Activated gamma-delta T cell treated with anti-CD3 and anti-CD28 coated beads, Interleukin-2, amount 50 U/mL, for 16 hours (primary cell): ENCODE measurements at regions not wholly inside any gene's neighbourhood (a gene's known extent, or its start where the extent isn't known, plus 50 kb on each side); places are given as distances from the start of the nearest gene placed in this dataset.

Experiments
- DNase-seq: peaks from one replicate; pipeline ENCODE4 v3.0.0-alpha.2; 2020; ENCODE audit warnings: low read depth

GRCh38 chrX:45743906-45744625, 543.4 kb upstream of the DIPK2B start:
- DNase-seq: no peak

DNA sequence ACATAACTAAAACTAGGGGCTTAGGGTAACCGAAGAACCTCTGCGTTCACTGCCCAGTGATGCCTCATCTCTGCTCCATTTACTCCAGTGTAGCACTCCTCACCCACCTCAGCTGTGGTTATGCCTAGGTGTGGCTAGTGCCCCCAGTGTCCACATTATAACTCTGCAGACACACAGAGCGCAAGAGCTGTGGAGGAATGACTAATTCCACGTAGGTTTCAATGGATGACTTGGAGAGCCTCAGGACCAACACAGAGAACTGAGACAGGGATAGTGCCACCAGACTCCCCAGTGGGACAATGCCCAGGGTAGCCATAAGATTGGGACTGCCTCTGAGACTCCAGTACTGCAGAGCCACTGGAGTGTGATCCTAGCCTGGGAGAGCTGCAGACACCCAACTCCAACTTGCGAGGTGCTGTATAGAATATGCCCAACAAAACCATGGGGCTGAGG, 542.4 kb upstream of the DIPK2B start:
- DNase-seq: no peak

DNA sequence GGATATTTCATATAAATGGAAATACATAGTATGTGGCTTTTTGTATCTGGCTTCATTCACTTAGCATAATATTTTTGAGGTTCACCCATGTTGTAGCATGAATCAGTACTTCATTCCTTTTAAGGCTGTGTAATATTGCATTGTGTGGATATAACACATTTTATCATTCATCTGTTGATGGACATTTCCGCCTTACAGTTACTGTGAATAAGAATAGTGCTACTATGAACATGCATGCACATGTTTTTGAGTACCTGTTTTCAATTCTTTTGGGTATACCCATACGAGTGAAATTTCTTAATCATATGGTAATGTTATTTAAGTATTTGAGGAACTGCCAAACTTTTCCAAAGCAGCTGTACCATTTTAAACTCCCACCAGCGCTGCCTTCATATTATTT, 539.6 kb upstream of the DIPK2B start:
- DNase-seq: no peak

GRCh38 chrX:45735571-45735970, 534.9 kb upstream of the DIPK2B start:
- no peak for DNase-seq

GRCh38 chrX:45731448-45731847, 530.8 kb upstream of the DIPK2B start:
- DNase-seq: no peak

- DNase-seq: no peak
Observed at GRCh38 chrX:45727761-45728160, 527.1 kb upstream of the DIPK2B start.

DNA sequence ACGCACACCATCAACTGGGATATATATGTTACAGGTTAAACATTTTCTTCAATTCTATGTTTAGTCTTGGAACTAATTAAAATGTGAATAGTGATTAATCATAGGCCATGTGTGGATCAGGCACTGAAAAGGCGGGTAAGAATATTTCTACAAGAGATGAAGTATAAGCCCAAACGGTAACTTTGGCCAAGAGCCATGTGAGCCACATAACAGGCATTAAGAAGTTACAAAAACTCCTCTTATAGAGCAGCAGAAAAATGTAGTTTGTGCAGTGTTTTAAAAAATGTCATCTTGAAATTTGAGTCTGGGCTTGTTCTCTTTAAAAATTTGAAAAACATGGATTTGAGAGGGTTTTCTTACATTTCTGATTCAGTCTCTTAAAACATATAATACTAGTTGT, 521.8 kb upstream of the DIPK2B start:
- no peak for DNase-seq

DNA sequence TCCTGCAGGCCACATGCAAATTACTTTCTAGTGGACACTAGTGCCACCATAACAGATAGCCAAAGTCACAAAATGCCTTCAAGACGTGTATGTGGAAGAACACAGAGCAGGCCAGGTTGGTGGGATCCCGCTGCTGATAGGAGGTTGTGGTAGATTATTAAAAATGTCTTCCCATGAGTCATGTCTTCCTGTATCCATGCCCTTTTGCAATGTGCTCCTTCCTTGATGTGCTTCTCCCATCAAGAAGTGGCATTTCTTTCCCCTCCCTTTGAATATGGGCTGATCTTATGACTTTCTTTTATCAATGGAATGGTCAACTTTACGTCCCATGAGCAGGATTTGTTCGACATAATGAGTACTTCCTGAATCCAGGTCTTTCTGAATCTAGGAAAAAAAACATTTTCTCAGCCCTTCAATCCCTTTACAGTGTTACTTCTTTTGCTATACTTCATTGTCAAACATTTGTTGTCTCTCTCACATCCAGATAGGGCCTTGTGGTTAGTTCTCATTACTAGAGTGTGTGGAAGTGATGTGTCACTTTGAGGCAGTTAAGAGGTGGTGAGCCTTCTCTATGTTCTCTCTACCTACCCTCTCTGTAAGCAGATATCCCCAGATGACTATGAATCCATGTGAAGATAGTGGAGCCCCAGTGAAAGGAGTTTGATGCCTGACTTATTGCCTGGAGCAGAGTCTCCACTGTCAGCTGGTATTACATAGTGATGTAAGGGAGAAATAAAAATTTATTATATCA, 519.2 kb upstream of the DIPK2B start:
- DNase-seq: no peak

DNA sequence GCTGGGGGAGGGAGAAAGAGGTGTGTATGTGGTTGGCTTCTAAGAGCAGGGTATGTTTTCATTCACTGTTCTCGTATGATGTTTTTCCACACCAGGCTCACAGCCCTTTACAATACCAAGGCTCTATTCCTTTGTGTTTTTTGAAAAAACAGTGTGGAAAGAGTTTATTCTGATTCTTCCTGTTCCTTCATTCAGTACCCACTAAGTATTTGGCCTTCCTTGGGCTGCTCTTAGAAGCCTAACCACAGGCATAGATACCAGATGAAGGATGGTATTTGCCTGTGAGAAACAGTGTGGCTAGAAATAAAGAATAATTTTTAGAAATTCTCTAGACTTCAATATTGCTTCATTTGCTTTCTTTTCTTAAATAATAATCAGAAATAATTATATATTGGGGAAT, 518.0 kb upstream of the DIPK2B start:
- no peak for DNase-seq

DNA sequence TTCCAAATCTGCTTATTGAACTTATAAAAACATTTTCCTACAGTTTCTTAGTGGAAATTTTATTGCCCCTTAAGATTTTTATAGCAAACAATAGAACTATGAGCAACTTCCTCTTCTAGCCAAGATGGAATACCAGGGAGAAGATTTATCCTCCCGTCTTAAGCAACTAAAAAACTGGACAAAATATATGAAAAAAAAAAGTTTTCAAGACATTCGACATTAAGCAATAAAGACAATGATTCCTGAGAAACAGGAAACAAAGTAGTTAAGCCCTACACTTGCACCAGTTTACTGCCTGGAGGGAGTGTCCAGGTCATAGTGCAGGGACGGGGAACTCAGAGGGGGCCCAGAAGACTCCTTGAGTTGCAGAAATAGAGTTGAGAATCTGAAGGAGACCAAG, 516.1 kb upstream of the DIPK2B start:
- no peak for DNase-seq

- DNase-seq: no peak
Observed at GRCh38 chrX:45715748-45716147, 515.1 kb upstream of the DIPK2B start.

- no peak for DNase-seq
Observed at GRCh38 chrX:45714866-45715265, 514.2 kb upstream of the DIPK2B start.

- no peak for DNase-seq
Observed at GRCh38 chrX:45712067-45712466, 511.4 kb upstream of the DIPK2B start.

DNA sequence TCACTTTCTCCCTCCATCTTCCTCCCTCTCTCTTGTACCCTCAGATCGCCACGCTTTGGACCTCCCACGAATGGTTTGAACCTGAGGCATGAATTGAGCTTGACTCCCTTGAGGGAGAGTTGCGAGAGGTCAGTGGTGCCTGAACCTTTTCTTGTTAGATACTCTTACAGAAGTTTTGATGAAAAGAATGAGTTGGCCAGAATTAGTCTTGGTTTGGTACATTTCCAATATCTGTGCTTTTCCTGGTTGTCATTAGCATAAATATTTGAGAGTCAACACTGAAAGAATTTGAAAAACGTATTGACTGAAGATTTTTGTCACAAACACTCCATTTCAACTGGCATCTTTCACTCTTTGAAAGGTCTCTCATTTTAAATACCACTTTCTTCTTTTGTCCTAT, 510.6 kb upstream of the DIPK2B start:
- no peak for DNase-seq

- peak; percentile 2 for DNase-seq
Observed at GRCh38 chrX:45710081-45710801, 509.6 kb upstream of the DIPK2B start.

DNA sequence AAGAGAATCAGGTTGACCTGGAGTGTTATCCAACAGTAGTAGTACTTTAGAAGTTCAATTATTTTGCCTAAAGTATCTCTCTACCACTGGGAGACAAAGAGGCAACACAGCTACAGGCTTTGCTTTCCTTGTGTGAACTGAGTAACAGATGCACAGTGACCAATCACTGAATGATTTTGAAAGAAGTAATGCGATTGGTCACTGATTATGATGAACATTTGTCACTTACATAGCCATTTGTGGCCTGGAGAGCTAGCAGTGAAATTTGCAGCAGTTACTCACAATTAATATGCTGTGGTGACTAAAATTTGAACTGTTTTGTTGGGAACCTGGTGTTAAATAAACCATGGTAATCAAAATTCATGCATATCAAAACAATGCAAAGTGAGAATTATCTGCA, 508.7 kb upstream of the DIPK2B start:
- no peak for DNase-seq

GRCh38 chrX:45699158-45699557, 498.5 kb upstream of the DIPK2B start:
- no peak for DNase-seq

GRCh38 chrX:45697591-45697990, 496.9 kb upstream of the DIPK2B start:
- no peak for DNase-seq

DNA sequence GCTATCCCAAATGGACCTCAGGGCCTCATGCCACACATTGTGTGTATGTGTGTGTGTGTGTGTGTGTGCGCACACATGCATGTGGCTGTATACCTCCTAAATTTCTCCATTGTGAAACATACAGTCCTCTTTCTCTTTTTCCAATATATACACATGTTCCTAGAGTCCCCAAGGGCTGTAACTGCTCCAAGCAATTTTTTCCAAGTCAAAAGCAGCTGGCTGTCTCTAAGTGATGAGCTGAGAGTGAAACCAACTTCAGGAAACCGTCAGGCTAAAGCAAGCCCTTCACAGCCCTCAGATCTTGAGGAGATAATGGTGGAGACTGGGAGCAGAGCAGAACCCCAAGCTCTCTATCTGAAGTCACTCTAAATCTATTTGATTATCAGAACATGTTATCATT, 496.1 kb upstream of the DIPK2B start:
- DNase-seq: no peak

DNA sequence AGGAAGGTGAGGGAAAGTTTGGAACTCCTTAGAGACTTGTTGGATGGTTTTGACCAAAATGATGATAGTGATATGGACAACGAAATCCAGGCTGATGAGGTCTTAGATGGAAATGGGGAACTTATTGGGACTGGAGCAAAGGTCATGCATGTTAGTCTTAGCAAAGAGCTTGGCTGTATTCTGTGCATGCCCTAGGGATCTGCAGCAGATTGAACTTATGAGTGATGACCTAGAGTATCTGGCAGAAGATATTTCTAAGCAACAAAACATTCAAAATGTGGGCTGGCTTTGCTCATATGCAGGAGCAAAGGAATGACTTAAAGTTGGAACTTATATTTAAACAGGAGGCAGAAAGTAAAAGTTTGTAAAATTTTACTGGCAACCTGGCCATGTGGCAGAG, 489.3 kb upstream of the DIPK2B start:
- no peak for DNase-seq

- DNase-seq: no peak
Observed at GRCh38 chrX:45683914-45684313, 483.2 kb upstream of the DIPK2B start.

GRCh38 chrX:45681891-45682290, 481.2 kb upstream of the DIPK2B start:
- no peak for DNase-seq

DNA sequence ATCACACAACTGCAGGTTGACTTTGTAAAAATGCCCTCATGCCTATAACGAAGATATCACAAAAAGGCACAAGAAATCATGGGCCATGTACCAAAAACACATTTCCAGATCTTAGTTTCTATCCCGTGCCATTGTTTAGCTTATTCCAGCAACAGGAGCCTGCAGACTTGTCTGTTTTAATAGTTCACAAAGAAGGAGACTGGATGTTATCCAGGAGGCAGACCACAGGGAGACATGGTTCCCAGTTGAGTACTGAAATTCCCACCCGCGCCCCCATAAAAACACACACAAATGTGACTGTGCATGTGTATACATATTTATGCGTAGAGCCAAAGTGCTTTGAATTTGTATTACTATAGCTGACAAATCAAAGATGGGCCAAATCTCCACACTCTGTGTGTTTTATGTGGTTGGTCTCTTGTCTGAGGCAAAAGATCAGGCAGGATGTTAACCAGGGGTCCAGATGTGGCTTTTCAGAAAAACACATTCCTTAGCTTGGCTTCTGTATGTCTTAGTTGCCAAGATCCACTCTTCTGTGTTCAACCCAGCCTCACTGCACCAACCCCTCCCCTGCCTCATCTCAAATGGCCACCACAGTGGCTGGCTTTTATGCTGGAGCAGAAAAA, 469.2 kb upstream of the DIPK2B start:
- no peak for DNase-seq
